Nephron progenitor cell (in vitro differentiated cells): ENCODE measurements at regions not wholly inside any gene's neighbourhood (a gene's known extent, or its start where the extent isn't known, plus 50 kb on each side); places are given as distances from the start of the nearest gene placed in this dataset.

ENCODE experiments used
- DNase-seq: peaks from one replicate; pipeline ENCODE4 v3.0.0; 2021
- H3K27ac Mint-ChIP-seq: 2 replicates; pipeline ENCODE4 v1.8.0; 2021; ENCODE audit warnings: mild to moderate bottlenecking, moderate library complexity, mixed read lengths
- H3K27me3 Mint-ChIP-seq: 2 replicates; pipeline ENCODE4 v1.8.0; 2021; ENCODE audit warnings: mild to moderate bottlenecking, low read depth, mixed read lengths; ENCODE audit not compliant: poor library complexity
- H3K36me3 Mint-ChIP-seq: 2 replicates; pipeline ENCODE4 v1.8.0; 2021; ENCODE audit warnings: low read depth, mixed read lengths
- H3K4me1 Mint-ChIP-seq: 2 replicates; pipeline ENCODE4 v1.8.0; 2021; ENCODE audit warnings: mixed read lengths
- H3K4me3 Mint-ChIP-seq: 2 replicates; pipeline ENCODE4 v1.8.0; 2021; ENCODE audit warnings: mild to moderate bottlenecking, moderate library complexity, mixed read lengths
- H3K9me3 Mint-ChIP-seq: 2 replicates; pipeline ENCODE4 v1.8.0; 2021; ENCODE audit warnings: mild to moderate bottlenecking, moderate library complexity, mixed read lengths
- CTCF ChIP-seq: fragments of 200-600 bp; sonication (generic); IDR thresholded peaks from 2 replicates; pipeline ENCODE4 v1.5.0; 2021; ENCODE audit warnings: antibody characterized with exemption

- Mint-ChIP-seq H3K4me3 (no peak overlapping the region), H3K4me1 (peaks cover 39% of the 10 kb centered on the region), H3K36me3 (no peaks in the 10 kb centered on the region), H3K9me3 (no peaks in the 10 kb centered on the region), H3K27ac (no peak overlapping the region), H3K27me3 (peaks cover 25% of the 10 kb centered on the region)
- TF ChIP-seq CTCF: no peak
- no peak for DNase-seq
These were observed 88.6 kb downstream of the RTL6 start for GRCh38 chr22:44409211-44409973.

GRCh38 chr22:44408829-44409192, 89.2 kb downstream of the RTL6 start:
- Mint-ChIP-seq H3K4me3 (no peak overlapping the region), H3K27ac (no peak overlapping the region), H3K27me3 (peaks cover 22% of the 10 kb centered on the region), H3K9me3 (no peaks in the 10 kb centered on the region), H3K4me1 (peaks cover 39% of the 10 kb centered on the region), H3K36me3 (no peaks in the 10 kb centered on the region)
- no peak for DNase-seq
- no peak for TF ChIP-seq CTCF

- no peak overlapping the region for H3K27ac Mint-ChIP-seq
- no peaks in the 10 kb centered on the region for H3K9me3 Mint-ChIP-seq
- DNase-seq: no peak
These were observed 89.8 kb downstream of the RTL6 start for GRCh38 chr22:44407987-44408828.

GRCh38 chr22:44407171-44407986, 90.7 kb downstream of the RTL6 start:
- no peaks in the 10 kb centered on the region for H3K9me3 Mint-ChIP-seq
- peaks cover 25% of the 10 kb centered on the region for H3K4me1 Mint-ChIP-seq
- TF ChIP-seq CTCF: no peak
- H3K36me3 Mint-ChIP-seq: no peaks in the 10 kb centered on the region
- H3K4me3 Mint-ChIP-seq: no peak overlapping the region
- H3K27ac Mint-ChIP-seq: no peak overlapping the region
- no peak for DNase-seq
- peaks cover 14% of the 10 kb centered on the region for H3K27me3 Mint-ChIP-seq

More at GRCh38 chr22:44407987-44408828, 89.8 kb downstream of the RTL6 start:
- Mint-ChIP-seq H3K4me1 (peaks cover 34% of the 10 kb centered on the region), H3K27me3 (peaks cover 16% of the 10 kb centered on the region), H3K4me3 (no peak overlapping the region), H3K36me3 (no peaks in the 10 kb centered on the region)
- TF ChIP-seq CTCF: no peak

- no peak for DNase-seq
- Mint-ChIP-seq H3K9me3 (no peaks in the 10 kb centered on the region), H3K4me1 (peaks cover 23% of the 10 kb centered on the region), H3K4me3 (no peak overlapping the region), H3K36me3 (no peaks in the 10 kb centered on the region), H3K27me3 (peaks cover 20% of the 10 kb centered on the region), H3K27ac (no peak overlapping the region)
- TF ChIP-seq CTCF: no peak
These were observed 91.5 kb downstream of the RTL6 start for GRCh38 chr22:44406341-44407170.
